ENCODE measurements at regions not wholly inside any gene's neighbourhood (a gene's known extent, or its start where the extent isn't known, plus 50 kb on each side); places are given as distances from the start of the nearest gene placed in this dataset.

- H3K4me1 ChIP-seq (ENCODE audit: control insufficient read depth in 2 of 2, insufficient read depth in 1 of 2, low read depth in 1 of 2, low read length in 2 of 2): no peaks in the 10 kb centered on the region
- no peak overlapping the region for H3K9ac ChIP-seq (ENCODE audit: low read depth, low read length, poor library complexity)
- H3K79me1 ChIP-seq (ENCODE audit: low read depth, low read length): no peaks in the 10 kb centered on the region
- no peaks in the 10 kb centered on the region for H3K27me3 ChIP-seq (ENCODE audit: control insufficient read depth in 3 of 3, insufficient read depth in 3 of 3, low read depth in 1 of 3, low read length in 3 of 3)
- no peak overlapping the region for H4K91ac ChIP-seq (ENCODE audit: low read depth, low read length, poor library complexity)
- WGBS, 2 donors (ENCODE audit: extremely low coverage in 2 of 2, insufficient read length in 2 of 2, insufficient replicate concordance in 1 of 2): no CpG with 5 or more reads among the region's 1 CpG
- no peak overlapping the region for H3K4me2 ChIP-seq (ENCODE audit: insufficient read depth, low read length, poor library complexity, severe bottlenecking)
- no peaks in the 10 kb centered on the region for H3K36me3 ChIP-seq (replicated peaks in 1 of 2; ENCODE audit: control insufficient read depth in 2 of 2, insufficient read depth in 2 of 2, low read length in 2 of 2)
- no peak overlapping the region for H2BK15ac ChIP-seq (ENCODE audit: low read length)
- no peak overlapping the region for H3K4me3 ChIP-seq (ENCODE audit: low read length in 2 of 2)
- no peak overlapping the region for H2AFZ ChIP-seq (ENCODE audit: low read length)
- no peak overlapping the region for H4K8ac ChIP-seq (ENCODE audit: low read depth, low read length)
- no peak overlapping the region for H3K27ac ChIP-seq (replicated peaks; ENCODE audit: low read length)
- H2BK12ac ChIP-seq (ENCODE audit: low read length): no peak overlapping the region
- no peak overlapping the region for H2AK5ac ChIP-seq (ENCODE audit: low read depth, low read length)
- no peaks in the 10 kb centered on the region for H3K9me3 ChIP-seq (replicated peaks in 1 of 2; ENCODE audit: control insufficient read depth in 2 of 2, insufficient read depth in 1 of 2, low read depth in 1 of 2, low read length in 2 of 2)
- no peak overlapping the region for H3K14ac ChIP-seq (ENCODE audit: low read length)
- H3K4ac ChIP-seq (ENCODE audit: low read length): no peak overlapping the region
- no peak overlapping the region for H2BK120ac ChIP-seq (ENCODE audit: low read depth, low read length)
- H2BK5ac ChIP-seq (ENCODE audit: low read length): no peak overlapping the region
- no peak overlapping the region for H3K18ac ChIP-seq (ENCODE audit: low read length)
- DNase-seq (ENCODE audit: low spot score): no peak
- H3K23ac ChIP-seq (ENCODE audit: low read depth, low read length, poor library complexity): no peak overlapping the region
Measured at GRCh38 chr12:88725592-88726143, 145.4 kb upstream of the KITLG start.

GRCh38 chr12:88723219-88723618 lies 142.9 kb upstream of the KITLG start:
- Histone ChIP-seq H2BK12ac (ENCODE audit: low read length) (no peak overlapping the region), H3K4me1 (ENCODE audit: control insufficient read depth in 2 of 2, insufficient read depth in 1 of 2, low read depth in 1 of 2, low read length in 2 of 2) (peaks cover 0 to 2% of the 10 kb centered on the region in 2 donors), H3K4me3 (ENCODE audit: low read length in 2 of 2) (no peak overlapping the region), H3K4me2 (ENCODE audit: insufficient read depth, low read length, poor library complexity, severe bottlenecking) (no peak overlapping the region), H2AFZ (ENCODE audit: low read length) (no peak overlapping the region), H3K4ac (ENCODE audit: low read length) (no peak overlapping the region), H3K18ac (ENCODE audit: low read length) (no peak overlapping the region), H3K27ac (replicated peaks; ENCODE audit: low read length) (no peak overlapping the region), H3K9ac (ENCODE audit: low read depth, low read length, poor library complexity) (no peak overlapping the region), H3K36me3 (replicated peaks in 1 of 2; ENCODE audit: control insufficient read depth in 2 of 2, insufficient read depth in 2 of 2, low read length in 2 of 2) (no peaks in the 10 kb centered on the region), H4K8ac (ENCODE audit: low read depth, low read length) (no peak overlapping the region), H2BK120ac (ENCODE audit: low read depth, low read length) (no peak overlapping the region), H3K79me1 (ENCODE audit: low read depth, low read length) (no peaks in the 10 kb centered on the region), H3K14ac (ENCODE audit: low read length) (no peak overlapping the region), H3K9me3 (replicated peaks in 1 of 2; ENCODE audit: control insufficient read depth in 2 of 2, insufficient read depth in 1 of 2, low read depth in 1 of 2, low read length in 2 of 2) (no peaks in the 10 kb centered on the region), H2BK5ac (ENCODE audit: low read length) (no peak overlapping the region), H2AK5ac (ENCODE audit: low read depth, low read length) (no peak overlapping the region), H4K91ac (ENCODE audit: low read depth, low read length, poor library complexity) (no peak overlapping the region), H2BK15ac (ENCODE audit: low read length) (no peak overlapping the region), H3K27me3 (ENCODE audit: control insufficient read depth in 3 of 3, insufficient read depth in 3 of 3, low read depth in 1 of 3, low read length in 3 of 3) (no peaks in the 10 kb centered on the region), H3K23ac (ENCODE audit: low read depth, low read length, poor library complexity) (no peak overlapping the region)
- DNase-seq (ENCODE audit: low spot score): no peak
- whole genome bisulfite sequencing, 2 donors (ENCODE audit: extremely low coverage in 2 of 2, insufficient read length in 2 of 2, insufficient replicate concordance in 1 of 2): no CpG with 5 or more reads among the region's 3 CpGs

- Histone ChIP-seq H4K91ac (ENCODE audit: low read depth, low read length, poor library complexity) (no peak overlapping the region), H3K4me1 (ENCODE audit: control insufficient read depth in 2 of 2, insufficient read depth in 1 of 2, low read depth in 1 of 2, low read length in 2 of 2) (peaks cover 0 to 2% of the 10 kb centered on the region in 2 donors), H2BK12ac (ENCODE audit: low read length) (no peak overlapping the region), H3K9me3 (replicated peaks in 1 of 2; ENCODE audit: control insufficient read depth in 2 of 2, insufficient read depth in 1 of 2, low read depth in 1 of 2, low read length in 2 of 2) (no peaks in the 10 kb centered on the region), H3K23ac (ENCODE audit: low read depth, low read length, poor library complexity) (no peak overlapping the region), H3K18ac (ENCODE audit: low read length) (no peak overlapping the region), H3K27ac (replicated peaks; ENCODE audit: low read length) (no peak overlapping the region), H3K14ac (ENCODE audit: low read length) (no peak overlapping the region), H2AFZ (ENCODE audit: low read length) (no peak overlapping the region), H2BK120ac (ENCODE audit: low read depth, low read length) (no peak overlapping the region), H2BK5ac (ENCODE audit: low read length) (no peak overlapping the region), H3K4me3 (ENCODE audit: low read length in 2 of 2) (no peak overlapping the region), H3K27me3 (ENCODE audit: control insufficient read depth in 3 of 3, insufficient read depth in 3 of 3, low read depth in 1 of 3, low read length in 3 of 3) (no peaks in the 10 kb centered on the region), H3K9ac (ENCODE audit: low read depth, low read length, poor library complexity) (no peak overlapping the region), H4K8ac (ENCODE audit: low read depth, low read length) (no peak overlapping the region), H2BK15ac (ENCODE audit: low read length) (no peak overlapping the region), H3K4ac (ENCODE audit: low read length) (no peak overlapping the region), H3K36me3 (replicated peaks in 1 of 2; ENCODE audit: control insufficient read depth in 2 of 2, insufficient read depth in 2 of 2, low read length in 2 of 2) (no peaks in the 10 kb centered on the region), H3K4me2 (ENCODE audit: insufficient read depth, low read length, poor library complexity, severe bottlenecking) (no peak overlapping the region), H3K79me1 (ENCODE audit: low read depth, low read length) (no peaks in the 10 kb centered on the region), H2AK5ac (ENCODE audit: low read depth, low read length) (no peak overlapping the region)
- no CpG with 5 or more reads among the region's 5 CpGs for WGBS, 2 donors (ENCODE audit: extremely low coverage in 2 of 2, insufficient read length in 2 of 2, insufficient replicate concordance in 1 of 2)
- DNase-seq (ENCODE audit: low spot score): no peak
Measured at GRCh38 chr12:88720785-88721650, 140.7 kb upstream of the KITLG start.

GRCh38 chr12:88720231-88720630 lies 140.0 kb upstream of the KITLG start:
- Histone ChIP-seq H2BK120ac (ENCODE audit: low read depth, low read length) (no peak overlapping the region), H4K8ac (ENCODE audit: low read depth, low read length) (no peak overlapping the region), H3K9me3 (replicated peaks in 1 of 2; ENCODE audit: control insufficient read depth in 2 of 2, insufficient read depth in 1 of 2, low read depth in 1 of 2, low read length in 2 of 2) (peaks cover 0 to 2% of the 10 kb centered on the region in 2 donors), H3K4me3 (ENCODE audit: low read length in 2 of 2) (no peak overlapping the region), H3K14ac (ENCODE audit: low read length) (no peak overlapping the region), H2AK5ac (ENCODE audit: low read depth, low read length) (no peak overlapping the region), H2AFZ (ENCODE audit: low read length) (no peak overlapping the region), H3K23ac (ENCODE audit: low read depth, low read length, poor library complexity) (no peak overlapping the region), H3K4me1 (ENCODE audit: control insufficient read depth in 2 of 2, insufficient read depth in 1 of 2, low read depth in 1 of 2, low read length in 2 of 2) (peaks cover 0 to 2% of the 10 kb centered on the region in 2 donors), H2BK12ac (ENCODE audit: low read length) (no peak overlapping the region), H2BK5ac (ENCODE audit: low read length) (no peak overlapping the region), H3K27me3 (ENCODE audit: control insufficient read depth in 3 of 3, insufficient read depth in 3 of 3, low read depth in 1 of 3, low read length in 3 of 3) (no peaks in the 10 kb centered on the region), H3K4me2 (ENCODE audit: insufficient read depth, low read length, poor library complexity, severe bottlenecking) (no peak overlapping the region), H2BK15ac (ENCODE audit: low read length) (no peak overlapping the region), H3K9ac (ENCODE audit: low read depth, low read length, poor library complexity) (no peak overlapping the region), H3K27ac (replicated peaks; ENCODE audit: low read length) (no peak overlapping the region), H3K4ac (ENCODE audit: low read length) (no peak overlapping the region), H3K79me1 (ENCODE audit: low read depth, low read length) (no peaks in the 10 kb centered on the region), H3K36me3 (replicated peaks in 1 of 2; ENCODE audit: control insufficient read depth in 2 of 2, insufficient read depth in 2 of 2, low read length in 2 of 2) (no peaks in the 10 kb centered on the region), H4K91ac (ENCODE audit: low read depth, low read length, poor library complexity) (no peak overlapping the region), H3K18ac (ENCODE audit: low read length) (no peak overlapping the region)
- DNase-seq (ENCODE audit: low spot score): no peak

All from neuronal stem cell (in vitro differentiated cells).